Esophagus squamous epithelium (tissue), 4 donors: ENCODE measurements at regions not wholly inside any gene's neighbourhood (a gene's known extent, or its start where the extent isn't known, plus 50 kb on each side); places are given as distances from the start of the nearest gene placed in this dataset.

Source experiments
- CTCF ChIP-seq, 6 experiments: fragments of 450-650 bp in 4 of 6; fragments of 200-600 bp in 2 of 6; sonication (generic) in 2 of 6; IDR thresholded peaks; one replicate each; pipeline ENCODE4 v1.5.1; 2016 to 2019; ENCODE audit warnings: antibody characterized with exemption in 6 of 6, mild to moderate bottlenecking in 4 of 6, moderate library complexity in 4 of 6
- POLR2A ChIP-seq, 4 donors: fragments of 450-650 bp; IDR thresholded peaks; one replicate each; pipeline ENCODE4 v1.6.1; 2017; ENCODE audit warnings: antibody characterized with exemption in 4 of 4, mild to moderate bottlenecking in 4 of 4, moderate library complexity in 3 of 4

DNA sequence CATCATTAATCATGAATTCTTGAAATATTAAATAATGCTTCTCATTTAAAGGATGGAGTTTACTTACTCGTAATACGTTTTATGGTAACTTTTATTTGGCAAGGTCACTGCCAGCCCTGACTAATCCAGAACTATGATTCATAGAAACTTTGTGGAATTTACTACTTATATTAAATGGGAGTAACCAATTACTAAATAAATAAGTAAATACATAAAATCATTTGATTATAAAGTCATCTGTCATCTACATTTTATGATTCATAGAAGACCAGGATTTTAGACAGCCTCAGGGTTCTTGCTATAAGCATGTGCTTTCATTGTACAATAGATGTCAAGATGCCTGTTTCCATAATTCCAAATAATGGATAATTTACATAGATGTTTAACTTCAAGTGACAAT, 611.1 kb downstream of the TBC1D4 start:
- TF ChIP-seq CTCF (IDR thresholded peaks at IDR 0.05): no peak
- TF ChIP-seq POLR2A (IDR thresholded peaks at IDR 0.05): no peak
